GM18508 (cell line): ENCODE measurements at regions not wholly inside any gene's neighbourhood (a gene's known extent, or its start where the extent isn't known, plus 50 kb on each side); places are given as distances from the start of the nearest gene placed in this dataset.
A peak's percentile ranks its signal among the peaks of the same experiment; 100 is the strongest.

Source experiments
- ATAC-seq: cut with Tn5 transposase; IDR thresholded peaks from one replicate; pipeline ENCODE4 v1.9.1; 2021; ENCODE audit warnings: moderate number of reproducible peaks; ENCODE audit not compliant: insufficient read depth, unreplicated experiment

DNA sequence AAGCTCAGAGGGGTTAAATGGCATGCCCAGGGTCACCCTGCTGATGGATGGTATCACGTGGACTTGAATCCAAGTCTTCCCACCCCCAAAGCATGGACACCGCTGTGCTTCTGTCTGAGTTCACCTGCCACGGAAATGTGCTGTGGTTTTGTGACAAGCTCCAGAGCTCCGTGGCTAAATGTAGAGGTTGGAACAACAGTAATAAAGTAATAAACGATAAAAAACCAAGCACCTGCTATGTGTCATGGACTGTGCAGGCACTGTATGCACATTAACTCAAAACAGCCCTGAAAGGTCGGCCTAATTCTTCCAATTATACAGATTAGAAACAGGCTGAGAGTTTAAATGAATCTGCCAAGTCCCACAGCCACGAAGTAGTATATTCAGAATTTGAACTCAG, 182.1 kb upstream of the NAV2 start:
- no peak for ATAC-seq

DNA sequence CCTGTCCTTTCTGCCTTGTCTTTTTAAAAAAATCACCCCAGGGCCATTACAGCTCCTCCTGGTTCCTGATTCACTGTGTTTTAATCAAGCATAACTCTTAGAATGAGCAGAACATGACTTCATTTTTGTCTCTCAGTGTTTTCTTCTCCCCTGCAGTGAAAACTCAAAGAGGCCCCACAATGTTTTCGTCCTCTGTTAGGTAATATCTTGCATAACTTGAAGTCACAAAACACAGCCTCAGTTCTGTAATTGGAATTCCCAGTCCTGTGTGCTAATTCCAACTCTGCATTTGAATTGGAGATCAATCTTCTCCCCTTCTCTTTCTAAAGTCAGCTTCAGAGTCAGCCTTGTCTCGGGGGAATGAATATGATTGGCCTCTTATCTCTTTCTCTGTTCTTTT, 186.5 kb upstream of the NAV2 start:
- ATAC-seq: no peak

DNA sequence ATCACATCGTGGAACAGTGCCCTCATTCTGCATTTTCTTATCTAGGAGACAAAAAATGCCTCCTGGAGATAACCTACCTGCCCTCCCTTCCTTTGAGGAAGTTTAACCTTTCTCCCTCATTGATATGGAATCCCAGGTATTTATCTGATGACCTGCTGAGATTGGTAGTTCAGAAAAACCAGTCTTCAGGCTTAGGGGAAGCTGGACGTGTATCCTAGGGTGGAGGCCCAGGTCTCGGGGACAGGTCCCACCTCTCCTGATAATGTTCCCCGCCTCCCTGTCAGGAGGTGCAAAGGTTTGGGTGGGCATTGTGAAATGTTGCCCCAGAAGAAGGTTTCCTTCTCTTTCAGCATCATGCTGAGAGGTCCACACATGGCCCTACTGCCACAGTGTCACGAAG, 186.9 kb upstream of the NAV2 start:
- ATAC-seq: no peak

DNA sequence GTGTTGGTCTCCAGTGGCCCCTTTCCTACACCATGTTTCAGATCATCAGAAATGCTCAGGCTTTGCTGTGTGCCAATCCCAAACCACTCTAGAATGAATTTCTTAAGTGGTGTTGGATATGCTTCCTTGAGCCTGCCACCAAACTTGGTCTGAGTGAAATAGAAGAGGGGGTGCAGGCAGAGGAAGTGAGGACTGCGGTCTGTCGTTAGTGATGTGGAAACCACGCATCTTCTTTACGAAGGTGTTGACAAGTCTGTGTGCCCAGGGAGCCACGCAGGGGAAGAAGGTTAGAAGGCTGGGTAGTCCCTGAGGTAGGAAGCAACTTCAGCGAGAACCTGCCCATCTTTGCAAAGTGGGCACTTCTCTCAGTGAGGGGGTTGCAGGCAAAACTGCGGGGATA, 187.4 kb upstream of the NAV2 start:
- peak; percentile 74 for ATAC-seq

DNA sequence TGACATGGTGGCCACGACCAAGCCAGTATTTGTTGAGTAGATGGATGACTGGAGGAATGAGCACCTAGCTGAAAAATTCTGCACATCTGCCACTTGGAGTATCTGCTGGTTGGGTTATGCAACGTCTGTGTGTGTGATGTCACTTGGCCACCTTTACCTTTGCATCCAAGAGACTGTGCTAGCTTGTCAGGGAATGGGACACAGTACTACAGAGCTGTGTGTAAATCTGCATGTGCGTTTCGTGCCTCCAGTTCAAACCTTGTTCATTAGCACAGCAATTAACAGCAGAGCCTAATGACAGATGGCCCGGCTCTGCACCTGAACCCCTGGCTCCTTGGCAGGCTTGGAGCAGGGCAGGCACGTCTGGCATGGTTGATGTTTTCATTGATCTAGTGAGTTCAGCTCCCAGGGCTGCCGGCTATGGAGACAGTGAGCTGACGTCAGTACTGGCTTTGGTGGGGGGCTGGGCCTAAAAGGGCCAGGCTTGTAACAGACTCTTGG, 188.4 kb upstream of the NAV2 start:
- no peak for ATAC-seq

DNA sequence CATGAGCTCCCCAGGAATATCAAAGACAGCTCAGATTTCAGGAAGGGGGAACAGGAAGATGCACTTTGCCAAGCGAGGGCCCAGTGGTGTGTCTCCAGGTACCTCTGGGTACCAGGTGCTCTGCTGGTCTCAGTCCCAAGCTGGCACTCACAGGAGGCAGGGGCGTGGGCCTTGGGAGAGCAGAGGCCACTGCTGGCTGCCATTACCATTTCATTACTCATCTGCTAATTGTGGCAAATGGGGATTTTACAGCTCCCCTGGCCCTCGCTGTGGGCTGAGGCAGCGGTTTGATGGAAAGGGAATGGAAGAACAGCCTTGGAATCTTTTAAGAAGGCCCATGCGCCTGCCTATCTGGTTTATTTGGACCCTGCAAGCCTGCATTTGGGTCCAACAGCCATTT, 192.0 kb upstream of the NAV2 start:
- ATAC-seq: no peak

DNA sequence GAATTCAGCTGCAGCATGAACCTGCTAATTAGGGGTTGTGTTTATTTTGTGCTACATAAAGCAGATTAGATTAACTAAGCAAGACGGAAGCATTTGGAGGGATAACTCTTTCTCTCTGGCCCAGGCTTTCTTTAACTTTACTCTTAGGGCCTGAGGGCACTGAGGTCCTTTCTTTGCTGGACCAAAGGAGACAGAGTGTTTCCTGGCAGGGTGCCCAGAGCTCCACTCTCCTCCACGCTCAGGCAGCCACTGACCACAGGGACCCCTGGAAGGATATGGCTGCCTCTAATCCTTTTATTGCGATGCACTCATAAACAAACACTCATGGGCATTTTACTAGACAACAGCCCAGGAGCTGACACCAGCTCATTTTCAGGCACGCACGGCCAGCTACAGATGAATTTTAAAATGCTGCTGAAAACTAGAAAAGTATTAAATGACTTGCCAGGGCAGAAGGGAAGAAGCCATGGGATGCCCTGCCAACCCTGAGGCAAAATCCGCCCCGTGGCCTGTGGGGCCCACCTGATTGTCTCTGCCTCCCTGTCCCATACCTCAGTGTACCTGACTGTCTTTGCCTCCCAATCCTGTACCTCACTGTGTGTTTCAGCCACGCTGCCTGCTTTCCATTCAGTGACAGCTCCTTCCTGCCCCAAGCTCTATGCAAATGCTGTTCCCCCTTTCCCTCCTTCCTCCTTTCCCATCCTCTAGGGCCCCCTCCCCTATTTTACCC, 192.6 kb upstream of the NAV2 start:
- ATAC-seq: no peak

DNA sequence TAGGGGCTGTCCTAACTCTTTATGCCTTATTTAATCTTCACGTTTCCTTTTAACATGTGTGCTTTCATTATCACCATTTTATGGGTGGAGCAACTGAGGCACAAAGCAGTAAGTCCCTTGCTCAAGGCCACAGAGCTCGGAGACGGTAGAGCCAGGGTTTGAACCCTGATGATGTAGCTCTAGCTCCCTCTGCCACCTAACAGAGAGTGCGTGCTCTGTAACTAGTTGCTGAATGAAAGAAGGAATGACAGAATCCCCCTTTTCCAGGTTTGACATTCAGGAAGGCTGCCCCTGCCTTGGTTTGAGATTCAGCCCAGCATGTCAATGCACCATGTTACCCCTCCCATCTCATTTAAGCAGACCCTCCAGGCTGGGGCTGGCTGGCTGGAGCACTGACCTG, 193.3 kb upstream of the NAV2 start:
- ATAC-seq: no peak

DNA sequence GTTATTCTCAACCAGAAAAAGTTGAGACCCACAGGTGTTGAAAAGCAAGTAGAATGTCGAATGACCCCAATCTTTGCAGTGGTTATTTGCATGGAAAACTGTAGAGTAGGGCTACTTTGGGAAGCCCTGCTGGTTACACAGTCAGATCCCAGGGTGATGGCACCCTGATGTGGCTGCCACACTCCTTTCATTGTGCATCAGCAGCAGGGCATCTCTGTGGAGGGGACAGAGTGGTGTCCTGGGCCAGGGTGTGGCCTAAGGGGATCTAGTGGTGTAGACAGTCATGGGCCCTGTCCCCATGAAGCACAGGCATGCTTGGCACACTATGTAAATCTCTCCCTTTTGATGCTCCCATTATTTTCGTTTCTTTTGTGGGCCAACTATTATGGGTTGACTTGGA, 199.4 kb upstream of the NAV2 start:
- no peak for ATAC-seq

DNA sequence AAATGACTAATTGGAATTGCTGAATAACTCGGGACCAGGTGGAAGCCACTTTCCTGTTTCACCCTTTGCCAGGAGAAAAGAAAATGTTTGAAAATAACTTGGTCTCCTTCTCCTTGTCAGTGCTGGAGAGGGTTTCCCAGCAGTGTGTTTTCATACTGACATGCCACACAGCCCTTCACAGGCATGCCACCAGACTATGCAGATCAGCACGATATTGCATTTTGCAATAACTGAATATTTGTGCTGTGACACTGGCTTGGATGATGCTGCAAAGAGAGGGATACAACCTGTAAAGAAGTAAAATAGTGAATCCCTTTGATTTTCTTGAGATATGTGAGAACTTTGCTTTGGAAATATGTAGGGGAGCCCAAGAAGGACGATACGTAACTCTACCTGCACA, 200.0 kb upstream of the NAV2 start:
- ATAC-seq: no peak

DNA sequence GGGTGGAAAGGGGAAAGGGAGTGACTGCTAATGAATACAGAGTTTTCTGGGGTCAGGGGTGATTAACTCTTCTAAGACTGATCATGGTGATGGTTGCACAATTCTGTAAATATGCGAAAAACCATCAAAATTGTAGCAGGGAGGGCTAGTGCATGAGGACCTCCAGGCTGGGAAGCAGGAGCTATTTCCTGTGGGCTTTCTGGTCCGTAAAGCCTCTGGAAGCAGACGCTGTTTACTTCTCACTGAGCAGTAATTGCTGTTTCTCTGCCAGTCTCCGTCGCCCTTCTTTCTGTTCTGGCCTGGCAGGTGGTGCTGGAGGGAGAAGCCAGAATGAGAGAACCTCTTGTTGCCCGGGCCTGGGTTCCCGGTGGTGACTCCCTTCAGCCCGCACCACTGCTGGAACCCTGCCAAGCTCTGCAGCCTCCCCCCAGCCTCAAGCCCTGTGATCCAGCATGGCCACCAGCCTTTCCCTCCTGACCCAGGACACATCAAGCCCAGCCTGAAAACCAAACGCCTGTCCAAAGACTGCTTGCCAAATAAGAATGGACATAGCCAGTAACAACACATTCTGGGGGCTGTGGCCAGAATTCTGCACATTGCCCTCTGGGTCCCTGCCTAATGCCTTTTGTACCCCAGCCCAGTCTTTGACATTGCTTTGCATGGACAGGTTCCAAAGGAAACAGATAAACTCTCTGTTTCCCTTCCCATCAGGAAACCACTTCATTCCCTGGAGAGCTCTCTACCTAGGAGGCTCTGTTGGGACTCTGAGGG, 201.0 kb upstream of the NAV2 start:
- ATAC-seq: no peak

DNA sequence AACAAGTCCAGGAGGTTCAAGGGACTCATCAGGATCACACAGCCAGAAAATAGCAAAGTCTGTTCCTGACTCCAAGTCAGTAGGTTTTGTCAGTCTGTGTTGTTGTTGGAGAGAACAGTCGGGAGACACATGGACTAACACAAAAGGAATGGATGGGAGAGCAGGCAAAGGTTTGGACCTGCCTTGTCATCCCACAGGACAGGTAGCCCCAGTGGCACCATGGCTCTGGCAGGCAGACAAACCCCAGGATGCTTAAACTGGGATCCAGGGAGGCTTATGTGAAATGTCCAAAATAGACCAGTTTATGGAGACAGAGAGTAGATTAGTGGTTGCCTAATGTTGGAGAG, 201.6 kb upstream of the NAV2 start:
- no peak for ATAC-seq

DNA sequence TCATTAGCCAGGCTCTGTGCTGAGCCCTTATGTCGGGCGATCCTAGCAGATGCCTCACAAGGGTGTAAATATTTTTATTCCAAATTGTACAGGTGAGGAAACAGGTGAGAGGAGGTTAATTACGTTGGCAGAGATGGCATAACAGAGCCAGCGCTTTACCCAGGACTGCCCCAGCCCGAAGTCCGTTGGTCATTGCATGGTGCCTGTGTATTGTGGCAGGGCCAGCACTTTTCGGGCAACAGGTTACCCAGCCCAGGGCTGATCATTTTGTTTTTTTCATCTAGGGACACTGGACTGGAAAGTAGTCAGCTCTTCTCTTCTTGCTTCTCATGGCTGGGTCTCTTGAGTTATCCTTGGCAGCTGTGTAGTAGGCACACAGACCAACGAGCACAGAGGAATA, 202.2 kb upstream of the NAV2 start:
- no peak for ATAC-seq

DNA sequence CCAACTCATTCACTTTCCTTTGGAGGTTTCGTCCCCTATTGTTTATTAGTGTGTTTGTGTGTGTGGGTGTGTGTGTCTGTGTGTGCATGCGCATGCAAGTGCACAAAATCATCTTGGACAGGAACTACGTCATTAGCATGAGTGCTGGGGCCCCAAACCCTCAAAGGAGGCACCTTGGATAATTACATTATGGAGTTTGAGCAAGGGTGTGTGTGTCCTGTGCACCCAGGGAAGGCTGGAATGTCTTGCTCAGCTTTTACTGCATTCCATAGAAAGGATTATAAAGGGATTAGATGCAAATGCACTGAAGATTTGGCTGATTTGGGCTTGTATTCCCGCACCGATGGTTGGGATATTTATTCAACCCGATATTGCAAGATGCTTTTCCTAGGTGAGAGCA, 203.4 kb upstream of the NAV2 start:
- ATAC-seq: no peak

DNA sequence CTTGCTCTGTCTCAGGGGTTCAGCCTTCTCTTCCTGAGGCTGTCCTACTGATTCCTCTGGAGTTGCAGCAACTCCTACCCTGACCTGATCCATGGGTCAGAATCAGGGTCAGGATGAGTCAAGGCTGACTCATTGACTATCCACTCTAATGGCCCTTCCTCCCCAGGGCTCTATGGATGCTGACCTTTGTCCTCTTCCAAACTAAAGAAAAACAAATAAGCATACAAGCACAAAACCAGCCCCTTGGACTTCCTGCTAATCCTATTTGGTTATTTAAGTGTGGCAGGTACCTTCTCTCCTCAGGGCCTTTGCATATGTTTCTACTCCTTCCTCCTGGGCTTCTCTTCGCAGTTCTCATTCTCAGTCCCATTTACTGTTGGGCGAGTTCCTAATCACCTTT, 204.5 kb upstream of the NAV2 start:
- no peak for ATAC-seq

DNA sequence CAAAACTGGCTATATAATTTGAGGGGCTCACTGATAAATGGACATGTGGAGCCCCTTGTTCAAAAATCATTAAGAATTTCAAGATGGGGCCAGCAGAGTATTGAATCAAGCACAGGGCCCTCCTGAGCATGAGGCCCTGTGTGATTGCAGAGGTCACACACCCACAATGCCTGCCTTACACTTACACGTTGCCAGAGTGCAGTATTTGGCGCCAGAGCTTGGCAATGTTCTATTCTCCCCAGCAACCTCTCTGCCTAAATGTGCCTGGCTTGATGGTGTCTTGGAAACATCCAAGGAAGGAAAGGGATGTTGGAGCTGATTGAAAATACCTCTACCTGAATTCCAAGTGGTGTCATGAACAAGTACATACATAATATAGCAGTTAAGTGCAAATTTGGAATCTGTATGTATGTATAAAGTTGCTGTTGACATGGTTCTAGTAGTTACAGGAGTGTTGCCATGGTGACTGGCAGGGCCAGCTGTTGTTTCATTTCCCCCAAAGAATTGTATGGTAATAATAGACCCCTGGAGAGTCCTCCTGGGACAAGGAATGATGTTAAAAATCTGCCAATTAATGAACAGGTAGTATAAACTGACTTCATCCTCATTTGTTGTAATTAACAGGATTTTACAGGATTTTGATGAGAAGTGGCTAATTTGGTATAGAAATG, 205.7 kb upstream of the NAV2 start:
- no peak for ATAC-seq

DNA sequence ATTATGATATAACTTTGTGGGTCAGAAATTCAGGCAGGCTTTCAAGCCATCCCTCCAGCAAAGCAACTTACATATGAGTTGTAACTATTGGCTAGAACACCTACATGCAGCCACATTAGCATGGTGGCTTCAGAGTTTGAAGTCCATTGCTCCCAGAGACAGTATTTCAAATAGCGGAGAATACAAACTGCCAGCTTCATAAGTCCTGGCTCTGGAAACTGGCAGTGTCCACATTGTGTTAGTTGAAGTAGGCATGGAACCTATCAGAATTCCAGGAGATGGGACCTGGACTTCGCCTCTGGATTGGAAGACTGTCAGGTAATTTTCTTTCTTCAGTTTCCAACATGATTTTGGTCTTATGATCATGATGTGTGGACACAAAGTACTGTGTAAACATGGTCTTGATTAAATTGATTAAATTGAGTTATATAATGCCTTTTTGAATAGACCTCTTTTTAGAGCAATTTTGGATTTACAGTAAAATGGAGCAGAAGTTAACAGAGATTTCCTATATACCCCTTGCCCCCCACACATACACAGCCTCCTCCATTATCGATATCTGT, 209.9 kb upstream of the NAV2 start:
- no peak for ATAC-seq

DNA sequence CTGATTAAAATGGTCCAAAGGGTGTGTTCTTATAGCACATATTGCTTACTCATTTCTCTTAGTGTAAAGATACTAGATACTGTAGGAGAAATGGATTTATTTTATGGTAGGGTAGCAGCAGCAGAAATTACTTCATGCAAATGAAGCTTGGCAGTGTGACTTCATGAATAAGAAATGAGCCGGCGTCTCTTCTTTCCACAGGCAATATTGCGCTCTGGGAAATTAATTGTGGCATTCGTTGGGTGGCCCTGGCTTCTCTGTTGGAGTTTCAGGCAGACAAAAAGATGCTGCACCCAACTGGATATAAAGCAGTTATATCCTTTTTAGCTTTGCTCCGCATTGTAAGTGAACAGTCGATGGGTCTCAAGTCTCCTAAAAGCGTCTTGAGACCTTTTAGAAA, 211.0 kb upstream of the NAV2 start:
- ATAC-seq: no peak

DNA sequence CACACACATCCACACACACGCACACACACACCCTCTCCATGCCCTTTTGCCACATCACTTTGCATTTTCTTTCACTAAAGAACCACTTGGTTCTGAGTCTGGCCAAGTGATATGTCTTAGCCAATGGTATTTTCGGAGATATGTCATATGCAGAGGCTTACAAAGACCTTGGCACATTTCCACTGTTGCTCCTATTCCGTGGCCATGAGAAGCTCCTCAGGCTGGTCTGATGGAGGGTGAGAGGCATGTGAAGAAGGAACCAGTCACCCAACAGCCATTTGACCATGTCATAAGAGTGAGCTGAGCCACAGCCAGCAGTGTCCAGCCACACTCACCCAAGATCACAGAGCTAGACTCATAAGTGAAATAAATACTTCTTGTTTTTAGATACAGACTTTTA, 212.6 kb upstream of the NAV2 start:
- ATAC-seq: no peak

DNA sequence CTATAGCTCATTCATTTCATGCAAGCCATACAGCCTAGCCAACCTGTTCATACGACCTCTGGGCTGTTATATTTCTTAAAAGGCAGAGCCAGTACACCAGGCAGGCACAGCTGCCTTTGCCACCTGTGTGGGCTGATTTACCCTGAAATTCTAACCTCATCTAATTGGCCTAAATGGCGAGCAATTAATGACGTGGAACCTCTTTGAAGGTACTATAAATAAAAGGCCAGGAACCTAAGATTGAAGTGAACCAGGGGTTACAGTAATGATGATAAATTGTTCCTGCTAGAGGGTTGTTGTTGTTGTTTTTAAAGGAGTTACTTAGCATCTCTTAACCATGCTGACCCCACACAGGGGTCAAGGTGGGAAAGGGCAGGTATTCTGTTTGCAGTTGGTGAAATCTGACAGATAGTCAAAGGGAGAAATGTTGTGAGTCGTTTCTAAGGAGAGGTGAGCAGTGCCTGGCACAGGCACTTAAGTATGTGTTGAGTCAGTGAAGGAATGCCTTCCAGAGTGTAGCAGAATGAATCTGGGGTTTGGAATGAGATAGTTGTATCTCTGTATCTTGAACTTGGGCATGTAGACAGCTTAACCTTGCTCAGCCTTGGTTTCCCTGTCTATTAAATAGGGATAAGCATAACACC, 213.5 kb upstream of the NAV2 start:
- no peak for ATAC-seq
